Activated B cell treated with CpG ODN at 0.5 μM for 24 hours (primary cell): ENCODE measurements at regions not wholly inside any gene's neighbourhood (a gene's known extent, or its start where the extent isn't known, plus 50 kb on each side); places are given as distances from the start of the nearest gene placed in this dataset.
"Not testable (repeated sequence)": the region's sequence is repeated elsewhere in the genome, so short reads cannot be mapped to it uniquely, and the experiment has no call there.

Experiments used
- ATAC-seq: fragments of 200-7000 bp; cut with Tn5 transposase; one replicate; pipeline ENCODE4 v1.10.0; 2021; ENCODE audit warnings: low read depth, mild to moderate bottlenecking, moderate library complexity
- CTCF ChIA-PET: fragments of 350-600 bp; sonication (Branson Sonifier 250); formaldehyde crosslinking; loops from one replicate; lab custom pipeline; 2021; ENCODE audit warnings: antibody characterized with exemption; lab: Charles Lee
- POLR2A ChIA-PET: fragments of 350-600 bp; sonication (Branson Sonifier 250); formaldehyde crosslinking; loops from one replicate; lab custom pipeline; 2021; ENCODE audit warnings: antibody characterized with exemption; lab: Charles Lee
- DNase-seq: peaks from one replicate; pipeline ENCODE4 v3.0.0; 2022
- H3K27ac Mint-ChIP-seq: one replicate; pipeline ENCODE4 v1.8.0; 2020; ENCODE audit warnings: mixed read lengths
- H3K27me3 Mint-ChIP-seq: one replicate; pipeline ENCODE4 v1.8.0; 2021; ENCODE audit warnings: mixed read lengths
- H3K36me3 Mint-ChIP-seq: one replicate; pipeline ENCODE4 v1.8.0; 2021; ENCODE audit warnings: low read depth, mixed read lengths
- H3K4me1 Mint-ChIP-seq: one replicate; pipeline ENCODE4 v1.8.0; 2021; ENCODE audit warnings: mixed read lengths
- H3K4me3 Mint-ChIP-seq: one replicate; pipeline ENCODE4 v1.8.0; 2020; ENCODE audit warnings: mild to moderate bottlenecking, mixed read lengths
- H3K9me3 Mint-ChIP-seq: one replicate; pipeline ENCODE4 v1.8.0; 2020; ENCODE audit warnings: mixed read lengths
- intact Hi-C: fragments of 100-400 bp; cut with micrococcal nuclease; formaldehyde crosslinking; loops from one replicate; pipeline ENCODE4 v1.15.1; 2024
- TF ChIP-seq, protein P1 (sequence below): fragments of 200-600 bp; IDR thresholded peaks from one replicate; pipeline ENCODE4 v1.8.0; 2022; ENCODE audit warnings: antibody characterized with exemption, mild to moderate bottlenecking

DNA sequence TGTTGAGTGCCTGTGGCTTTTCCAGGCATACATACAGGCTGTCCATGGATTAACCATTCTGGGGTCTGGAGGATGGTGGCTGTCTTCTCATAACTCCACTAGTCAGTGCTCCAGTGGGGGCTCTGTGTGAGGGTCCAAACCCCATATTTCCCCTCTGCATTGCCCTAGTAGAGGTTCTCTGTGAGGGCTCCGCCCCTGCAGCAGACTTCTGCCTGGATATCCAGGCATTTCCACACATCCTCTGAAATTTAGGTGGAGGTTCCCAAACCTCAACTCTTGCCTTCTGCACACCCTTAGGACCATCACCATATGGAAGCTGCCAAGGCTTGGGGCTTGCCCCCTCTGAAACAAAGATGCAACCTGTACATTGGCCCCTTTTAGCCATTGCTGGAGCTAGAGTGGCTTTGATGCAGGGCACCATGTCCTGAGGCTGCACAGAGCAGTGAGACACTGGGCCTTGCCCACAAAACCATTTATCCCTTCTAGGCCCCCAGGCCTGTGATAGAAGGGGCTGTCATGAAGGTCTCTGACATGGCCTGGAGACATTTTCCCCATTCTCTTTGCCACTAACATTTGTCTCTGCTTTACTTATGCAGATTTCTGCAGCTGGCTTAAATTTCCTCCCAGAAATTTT, 400.1 kb upstream of the MDFIC2 start:
- POLR2A ChIA-PET: no interaction called here
- Mint-ChIP-seq H3K27me3 (peaks cover 4% of the 10 kb centered on the region), H3K4me3 (no peak overlapping the region), H3K4me1 (no peaks in the 10 kb centered on the region), H3K27ac (no peak overlapping the region), H3K9me3 (peaks cover 19% of the 10 kb centered on the region), H3K36me3 (peaks cover 7% of the 10 kb centered on the region)
- intact Hi-C loops: loop anchor here (10.0 kb wide), 1 partner anchor 942 kb away; no protein-coding TSS in a partner anchor
- CTCF ChIA-PET: no interaction called here
- ATAC-seq (no peak), DNase-seq (no peak)
- TF ChIP-seq, protein P1, sequence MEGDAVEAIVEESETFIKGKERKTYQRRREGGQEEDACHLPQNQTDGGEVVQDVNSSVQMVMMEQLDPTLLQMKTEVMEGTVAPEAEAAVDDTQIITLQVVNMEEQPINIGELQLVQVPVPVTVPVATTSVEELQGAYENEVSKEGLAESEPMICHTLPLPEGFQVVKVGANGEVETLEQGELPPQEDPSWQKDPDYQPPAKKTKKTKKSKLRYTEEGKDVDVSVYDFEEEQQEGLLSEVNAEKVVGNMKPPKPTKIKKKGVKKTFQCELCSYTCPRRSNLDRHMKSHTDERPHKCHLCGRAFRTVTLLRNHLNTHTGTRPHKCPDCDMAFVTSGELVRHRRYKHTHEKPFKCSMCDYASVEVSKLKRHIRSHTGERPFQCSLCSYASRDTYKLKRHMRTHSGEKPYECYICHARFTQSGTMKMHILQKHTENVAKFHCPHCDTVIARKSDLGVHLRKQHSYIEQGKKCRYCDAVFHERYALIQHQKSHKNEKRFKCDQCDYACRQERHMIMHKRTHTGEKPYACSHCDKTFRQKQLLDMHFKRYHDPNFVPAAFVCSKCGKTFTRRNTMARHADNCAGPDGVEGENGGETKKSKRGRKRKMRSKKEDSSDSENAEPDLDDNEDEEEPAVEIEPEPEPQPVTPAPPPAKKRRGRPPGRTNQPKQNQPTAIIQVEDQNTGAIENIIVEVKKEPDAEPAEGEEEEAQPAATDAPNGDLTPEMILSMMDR: no peak

DNA sequence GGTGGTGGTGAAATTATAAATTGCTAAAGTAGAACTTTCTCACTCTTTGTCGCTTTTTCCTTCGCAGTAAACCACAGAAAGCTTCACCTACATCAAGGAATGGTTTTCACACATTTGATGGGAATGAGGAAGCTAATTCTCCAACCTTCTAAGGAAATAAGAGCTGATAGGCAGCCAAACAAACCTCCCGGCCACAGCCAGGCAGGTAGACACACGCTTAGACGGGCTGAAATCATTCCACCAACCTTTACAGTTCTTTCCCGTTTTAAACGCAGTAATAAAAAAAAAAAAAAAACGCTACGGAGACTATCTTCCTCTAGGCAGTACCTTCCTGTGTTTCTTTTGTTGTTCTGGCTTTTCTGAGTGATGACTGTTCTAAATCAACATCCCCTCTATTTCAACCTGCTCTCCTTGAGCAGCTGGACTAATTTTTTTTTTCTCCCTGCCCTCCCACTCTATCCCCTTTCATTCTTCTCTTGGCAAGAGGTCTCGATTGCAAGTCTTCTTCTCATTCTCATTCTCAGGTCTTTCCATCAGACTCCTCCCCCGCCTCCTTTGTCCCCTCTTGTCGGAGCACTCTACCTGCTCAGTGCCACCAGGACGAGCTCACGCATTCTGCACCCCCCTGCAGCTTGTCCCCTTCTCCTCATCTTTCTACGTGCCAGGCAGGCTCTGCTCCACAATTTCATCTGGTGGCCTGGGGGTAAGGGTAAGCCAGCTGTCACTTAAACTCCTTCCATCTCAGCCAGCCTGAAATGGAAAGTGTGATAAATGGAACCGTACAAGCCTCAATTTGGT, 391.1 kb upstream of the MDFIC2 start:
- no peak overlapping the region for H3K4me3 Mint-ChIP-seq
- H3K9me3 Mint-ChIP-seq: no peaks in the 10 kb centered on the region
- no peak overlapping the region for H3K27ac Mint-ChIP-seq
- TF ChIP-seq, protein P1: no peak
- no peaks in the 10 kb centered on the region for H3K4me1 Mint-ChIP-seq
- peaks cover 30% of the 10 kb centered on the region for H3K27me3 Mint-ChIP-seq
- no peak for DNase-seq
- intact Hi-C loops: no loop called here
- no peak for ATAC-seq
- CTCF ChIA-PET: no interaction called here
- H3K36me3 Mint-ChIP-seq: no peaks in the 10 kb centered on the region
- POLR2A ChIA-PET: no interaction called here

DNA sequence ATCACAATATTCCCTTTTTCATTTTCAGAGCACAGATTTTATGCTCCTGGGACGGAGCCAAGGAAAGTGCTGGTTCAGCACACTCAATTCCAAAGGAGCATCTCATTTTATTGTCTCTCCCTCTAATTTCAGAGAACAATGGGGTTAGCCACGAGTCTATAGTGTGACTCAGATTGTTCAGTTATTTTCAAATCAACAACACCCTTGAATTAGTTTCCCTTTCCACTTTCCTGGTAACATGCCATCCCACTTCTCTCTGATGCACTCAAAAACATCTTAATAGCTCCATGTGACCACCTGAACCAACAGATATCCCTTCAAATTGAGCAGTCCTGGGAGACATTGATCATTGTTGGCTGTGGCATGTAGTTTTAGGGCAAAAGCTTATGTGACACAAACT, 389.7 kb upstream of the MDFIC2 start:
- Mint-ChIP-seq H3K27ac (no peak overlapping the region), H3K36me3 (no peaks in the 10 kb centered on the region), H3K4me1 (no peaks in the 10 kb centered on the region), H3K4me3 (no peak overlapping the region), H3K9me3 (no peaks in the 10 kb centered on the region), H3K27me3 (peaks cover 30% of the 10 kb centered on the region)
- ChIA-PET POLR2A (no interaction called here), CTCF (no interaction called here)
- DNase-seq (no peak), ATAC-seq (no peak)
- TF ChIP-seq, protein P1: no peak
- intact Hi-C loops: no loop called here

DNA sequence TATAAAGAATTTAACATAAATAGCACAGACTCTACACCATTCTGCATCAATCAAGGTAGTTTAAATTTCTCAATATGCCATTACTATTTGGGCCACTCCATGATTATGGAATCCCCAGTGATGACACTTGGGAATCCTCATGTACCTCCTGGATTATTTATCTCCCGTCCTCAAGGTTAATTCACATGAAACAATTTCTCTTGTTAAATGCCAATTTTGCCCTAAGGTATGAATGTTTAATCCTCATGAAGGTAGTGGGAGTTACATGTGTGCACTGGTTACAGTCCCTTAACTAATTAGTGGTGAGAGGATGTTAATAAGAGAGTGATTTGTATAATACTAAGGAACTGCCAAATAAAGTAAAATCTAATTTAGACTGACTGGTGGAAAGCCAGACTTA, 372.3 kb upstream of the MDFIC2 start:
- CTCF ChIA-PET: no interaction called here

DNA sequence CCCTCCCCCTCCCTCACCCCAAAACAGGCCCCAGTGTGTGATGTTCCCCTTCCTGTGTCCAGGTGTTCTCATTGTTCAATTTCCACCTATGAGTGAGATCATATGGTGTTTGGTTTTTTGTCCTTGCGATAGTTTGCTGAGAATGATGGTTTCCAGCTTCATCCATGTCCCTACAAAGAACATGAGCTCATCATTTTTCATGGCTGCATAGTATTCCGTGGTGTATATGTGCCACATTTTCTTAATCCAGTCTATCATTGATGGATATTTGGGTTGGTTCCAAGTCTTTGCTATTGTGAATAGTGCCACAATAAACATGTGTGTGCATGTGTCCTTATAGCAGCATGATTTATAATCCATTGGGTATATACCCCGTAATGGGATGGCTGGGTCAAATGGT, 363.4 kb upstream of the MDFIC2 start:
- H3K36me3 Mint-ChIP-seq, ATAC-seq, intact Hi-C loops, H3K27ac Mint-ChIP-seq, H3K4me1 Mint-ChIP-seq, H3K9me3 Mint-ChIP-seq, H3K27me3 Mint-ChIP-seq, H3K4me3 Mint-ChIP-seq, CTCF ChIA-PET, DNase-seq, POLR2A ChIA-PET: not testable (repeated sequence)

More for the DNA sequence above, 372.3 kb upstream of the MDFIC2 start:
- peaks cover 7% of the 10 kb centered on the region for H3K27me3 Mint-ChIP-seq
- no peak overlapping the region for H3K4me3 Mint-ChIP-seq
- H3K36me3 Mint-ChIP-seq: no peaks in the 10 kb centered on the region
- H3K9me3 Mint-ChIP-seq: peaks cover 2% of the 10 kb centered on the region
- POLR2A ChIA-PET: no interaction called here
- H3K27ac Mint-ChIP-seq: no peak overlapping the region
- DNase-seq (no peak), ATAC-seq (no peak)
- H3K4me1 Mint-ChIP-seq: no peaks in the 10 kb centered on the region
- intact Hi-C loops: no loop called here
- TF ChIP-seq, protein P1: no peak
